ENCODE measurements at regions not wholly inside any gene's neighbourhood (a gene's known extent, or its start where the extent isn't known, plus 50 kb on each side); places are given as distances from the start of the nearest gene placed in this dataset.
"Not testable (repeated sequence)": the region's sequence is repeated elsewhere in the genome, so short reads cannot be mapped to it uniquely, and the experiment has no call there.

GRCh38 chr6:25192590-25193459, 86.3 kb upstream of the CARMIL1 start:
- no peak for DNase-seq

GRCh38 chr6:25193460-25194171, 85.6 kb upstream of the CARMIL1 start:
- DNase-seq, result no peak

- DNase-seq, result no peak
These were observed 84.9 kb upstream of the CARMIL1 start for GRCh38 chr6:25194172-25194678.

- DNase-seq, result no peak
These were observed 82.7 kb upstream of the CARMIL1 start for GRCh38 chr6:25196464-25196863.

- no peak for DNase-seq
These were observed 82.1 kb upstream of the CARMIL1 start for GRCh38 chr6:25197111-25197510.

GRCh38 chr6:25199544-25199943, 79.6 kb upstream of the CARMIL1 start:
- DNase-seq, result no peak

GRCh38 chr6:25202504-25202903, 76.7 kb upstream of the CARMIL1 start:
- DNase-seq, result no peak

- DNase-seq, result no peak
These were observed 73.5 kb upstream of the CARMIL1 start for GRCh38 chr6:25205629-25206028.

- DNase-seq, result not testable (repeated sequence)
These were observed 71.6 kb upstream of the CARMIL1 start for GRCh38 chr6:25207453-25208155.

- no peak for DNase-seq
These were observed 63.3 kb upstream of the CARMIL1 start for GRCh38 chr6:25215881-25216280.

- DNase-seq, result peak in 1 of 2 experiments; percentile 33
These were observed 61.9 kb upstream of the CARMIL1 start for GRCh38 chr6:25217302-25217701.

- DNase-seq, result peak; percentile 54 to 65
These were observed 61.3 kb upstream of the CARMIL1 start for GRCh38 chr6:25217829-25218228.

GRCh38 chr6:25218346-25218745, 60.8 kb upstream of the CARMIL1 start:
- DNase-seq, result peak; percentile 64 to 87

- DNase-seq, result no peak
These were observed 59.8 kb upstream of the CARMIL1 start for GRCh38 chr6:25219216-25219916.

GRCh38 chr6:25219917-25220278, 59.3 kb upstream of the CARMIL1 start:
- no peak for DNase-seq

GRCh38 chr6:25220857-25221256, 58.3 kb upstream of the CARMIL1 start:
- DNase-seq, result no peak

- no peak for DNase-seq
These were observed 57.0 kb upstream of the CARMIL1 start for GRCh38 chr6:25222006-25222678.

GRCh38 chr6:25223490-25223991, 55.6 kb upstream of the CARMIL1 start:
- DNase-seq, result peak; percentile 40 to 79

GRCh38 chr6:25224242-25224641, 54.9 kb upstream of the CARMIL1 start:
- peak in 1 of 2 experiments; percentile 8 for DNase-seq

- no peak for DNase-seq
These were observed 51.3 kb upstream of the CARMIL1 start for GRCh38 chr6:25227854-25228253.

Measured in NCI-H526 (cell line).